IPS-18a (cell line): ENCODE measurements at regions not wholly inside any gene's neighbourhood (a gene's known extent, or its start where the extent isn't known, plus 50 kb on each side); places are given as distances from the start of the nearest gene placed in this dataset.

Source experiments
- H3K27ac ChIP-seq: one replicate; pipeline ENCODE4 v1.5.1; 2013; ENCODE audit warnings: low read length
- H3K27me3 ChIP-seq: one replicate; pipeline ENCODE4 v1.6.1; 2013; ENCODE audit warnings: mild to moderate bottlenecking, low read length; ENCODE audit not compliant: control insufficient read depth, insufficient read depth
- H3K36me3 ChIP-seq: one replicate; pipeline ENCODE4 v1.6.1; 2013; ENCODE audit warnings: low read depth, low read length; ENCODE audit not compliant: control insufficient read depth
- H3K4me1 ChIP-seq: one replicate; pipeline ENCODE4 v1.6.1; 2013; ENCODE audit warnings: low read depth, low read length; ENCODE audit not compliant: control insufficient read depth
- H3K4me3 ChIP-seq: one replicate; pipeline ENCODE4 v1.5.1; 2013; ENCODE audit warnings: low read length
- H3K9ac ChIP-seq: one replicate; pipeline ENCODE4 v1.6.1; 2013; ENCODE audit warnings: mild to moderate bottlenecking, low read length, moderate library complexity
- H3K9me3 ChIP-seq: one replicate; pipeline ENCODE4 v1.6.1; 2013; ENCODE audit warnings: low read depth, low read length; ENCODE audit not compliant: control insufficient read depth

GRCh38 chr22:34283844-34284243, 363.6 kb upstream of the LARGE1 start:
- H3K9ac ChIP-seq = no peak overlapping the region
- H3K9me3 ChIP-seq = no peaks in the 10 kb centered on the region
- no peaks in the 10 kb centered on the region for H3K27me3 ChIP-seq
- H3K27ac ChIP-seq = no peak overlapping the region
- H3K4me1 ChIP-seq = peaks cover 12% of the 10 kb centered on the region
- H3K4me3 ChIP-seq = no peak overlapping the region
- no peaks in the 10 kb centered on the region for H3K36me3 ChIP-seq

GRCh38 chr22:34293324-34293723, 373.0 kb upstream of the LARGE1 start:
- no peaks in the 10 kb centered on the region for H3K36me3 ChIP-seq
- no peak overlapping the region for H3K9ac ChIP-seq
- H3K27ac ChIP-seq = no peak overlapping the region
- H3K4me3 ChIP-seq = no peak overlapping the region
- no peaks in the 10 kb centered on the region for H3K9me3 ChIP-seq
- H3K27me3 ChIP-seq = no peaks in the 10 kb centered on the region
- no peaks in the 10 kb centered on the region for H3K4me1 ChIP-seq

GRCh38 chr22:34294476-34294875, 374.2 kb upstream of the LARGE1 start:
- Histone ChIP-seq H3K36me3 (no peaks in the 10 kb centered on the region), H3K9ac (no peak overlapping the region)

GRCh38 chr22:34294986-34295385, 374.7 kb upstream of the LARGE1 start:
- H3K4me1 ChIP-seq = no peaks in the 10 kb centered on the region
- H3K9me3 ChIP-seq = no peaks in the 10 kb centered on the region
- no peaks in the 10 kb centered on the region for H3K27me3 ChIP-seq
- H3K36me3 ChIP-seq = no peaks in the 10 kb centered on the region
- no peak overlapping the region for H3K4me3 ChIP-seq
- no peak overlapping the region for H3K9ac ChIP-seq
- H3K27ac ChIP-seq = no peak overlapping the region

More at GRCh38 chr22:34294476-34294875, 374.2 kb upstream of the LARGE1 start:
- Histone ChIP-seq H3K27ac (no peak overlapping the region), H3K27me3 (no peaks in the 10 kb centered on the region), H3K4me1 (no peaks in the 10 kb centered on the region), H3K4me3 (no peak overlapping the region), H3K9me3 (no peaks in the 10 kb centered on the region)

GRCh38 chr22:34296461-34296860, 376.2 kb upstream of the LARGE1 start:
- Histone ChIP-seq H3K9ac (no peak overlapping the region), H3K4me1 (no peaks in the 10 kb centered on the region), H3K4me3 (no peak overlapping the region), H3K27ac (no peak overlapping the region), H3K9me3 (no peaks in the 10 kb centered on the region), H3K36me3 (no peaks in the 10 kb centered on the region), H3K27me3 (no peaks in the 10 kb centered on the region)

- no peaks in the 10 kb centered on the region for H3K27me3 ChIP-seq
- H3K4me3 ChIP-seq = no peak overlapping the region
- no peak overlapping the region for H3K27ac ChIP-seq
- no peak overlapping the region for H3K9ac ChIP-seq
- H3K9me3 ChIP-seq = no peaks in the 10 kb centered on the region
- no peaks in the 10 kb centered on the region for H3K36me3 ChIP-seq
- no peaks in the 10 kb centered on the region for H3K4me1 ChIP-seq
These were observed 377.4 kb upstream of the LARGE1 start for GRCh38 chr22:34297536-34298120.

- H3K9ac ChIP-seq = no peak overlapping the region
- H3K4me1 ChIP-seq = no peaks in the 10 kb centered on the region
- H3K27ac ChIP-seq = no peak overlapping the region
- no peaks in the 10 kb centered on the region for H3K9me3 ChIP-seq
- H3K4me3 ChIP-seq = no peak overlapping the region
- H3K27me3 ChIP-seq = no peaks in the 10 kb centered on the region
- H3K36me3 ChIP-seq = no peaks in the 10 kb centered on the region
These were observed 379.2 kb upstream of the LARGE1 start for GRCh38 chr22:34299496-34299895.

- no peak overlapping the region for H3K27ac ChIP-seq
- H3K9me3 ChIP-seq = no peaks in the 10 kb centered on the region
- no peak overlapping the region for H3K4me3 ChIP-seq
- no peaks in the 10 kb centered on the region for H3K4me1 ChIP-seq
- no peak overlapping the region for H3K9ac ChIP-seq
- H3K36me3 ChIP-seq = no peaks in the 10 kb centered on the region
- no peaks in the 10 kb centered on the region for H3K27me3 ChIP-seq
These were observed 381.3 kb upstream of the LARGE1 start for GRCh38 chr22:34301569-34301968.

GRCh38 chr22:34303656-34304055, 383.4 kb upstream of the LARGE1 start:
- no peak overlapping the region for H3K4me3 ChIP-seq
- H3K4me1 ChIP-seq = no peaks in the 10 kb centered on the region
- H3K27me3 ChIP-seq = no peaks in the 10 kb centered on the region
- no peaks in the 10 kb centered on the region for H3K36me3 ChIP-seq
- H3K9me3 ChIP-seq = no peaks in the 10 kb centered on the region
- no peak overlapping the region for H3K9ac ChIP-seq
- H3K27ac ChIP-seq = no peak overlapping the region

GRCh38 chr22:34306361-34306760, 386.1 kb upstream of the LARGE1 start:
- Histone ChIP-seq H3K27me3 (no peaks in the 10 kb centered on the region), H3K4me1 (no peaks in the 10 kb centered on the region), H3K27ac (no peak overlapping the region), H3K4me3 (no peak overlapping the region), H3K9me3 (no peaks in the 10 kb centered on the region), H3K9ac (no peak overlapping the region), H3K36me3 (no peaks in the 10 kb centered on the region)

GRCh38 chr22:34308101-34308500, 387.8 kb upstream of the LARGE1 start:
- no peak overlapping the region for H3K4me3 ChIP-seq
- H3K9ac ChIP-seq = no peak overlapping the region
- H3K36me3 ChIP-seq = no peaks in the 10 kb centered on the region
- H3K27ac ChIP-seq = no peak overlapping the region
- H3K27me3 ChIP-seq = no peaks in the 10 kb centered on the region
- H3K4me1 ChIP-seq = no peaks in the 10 kb centered on the region
- H3K9me3 ChIP-seq = no peaks in the 10 kb centered on the region

- no peaks in the 10 kb centered on the region for H3K36me3 ChIP-seq
- peaks cover 16% of the 10 kb centered on the region for H3K9me3 ChIP-seq
These were observed 399.1 kb upstream of the LARGE1 start for GRCh38 chr22:34319346-34319745.

More at GRCh38 chr22:34319346-34319745, 399.1 kb upstream of the LARGE1 start:
- Histone ChIP-seq H3K27me3 (no peaks in the 10 kb centered on the region), H3K4me1 (no peaks in the 10 kb centered on the region), H3K4me3 (no peak overlapping the region), H3K27ac (no peak overlapping the region), H3K9ac (no peak overlapping the region)
